GM19023 (cell line): ENCODE measurements at regions not wholly inside any gene's neighbourhood (a gene's known extent, or its start where the extent isn't known, plus 50 kb on each side); places are given as distances from the start of the nearest gene placed in this dataset.
A peak's percentile ranks its signal among the peaks of the same experiment; 100 is the strongest.

Experiments used
- ATAC-seq: cut with Tn5 transposase; IDR thresholded peaks from one replicate; pipeline ENCODE4 v1.9.1; 2021; ENCODE audit warnings: mild to moderate bottlenecking, moderate library complexity; ENCODE audit not compliant: unreplicated experiment

DNA sequence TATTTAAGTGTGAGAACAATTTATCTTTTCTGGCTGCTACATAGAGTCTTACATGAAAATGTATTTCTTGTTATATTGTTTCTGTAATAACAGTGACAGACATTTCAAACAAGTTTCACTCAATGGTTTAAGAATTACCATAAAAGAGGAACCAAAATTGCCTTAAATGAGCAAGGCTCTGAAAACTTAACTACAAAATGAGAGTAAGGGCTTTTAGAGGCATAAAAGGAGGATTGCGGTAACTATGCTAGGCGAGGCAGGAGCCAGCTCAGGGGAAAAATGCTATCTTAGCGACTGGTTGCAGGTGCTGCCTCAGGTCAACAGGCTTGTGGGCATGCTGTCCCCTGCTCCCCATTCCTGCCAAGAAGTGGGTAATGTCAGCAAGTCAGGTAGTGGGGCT lies 81.7 kb upstream of the MSI2 start:
- ATAC-seq = peak; percentile 77

DNA sequence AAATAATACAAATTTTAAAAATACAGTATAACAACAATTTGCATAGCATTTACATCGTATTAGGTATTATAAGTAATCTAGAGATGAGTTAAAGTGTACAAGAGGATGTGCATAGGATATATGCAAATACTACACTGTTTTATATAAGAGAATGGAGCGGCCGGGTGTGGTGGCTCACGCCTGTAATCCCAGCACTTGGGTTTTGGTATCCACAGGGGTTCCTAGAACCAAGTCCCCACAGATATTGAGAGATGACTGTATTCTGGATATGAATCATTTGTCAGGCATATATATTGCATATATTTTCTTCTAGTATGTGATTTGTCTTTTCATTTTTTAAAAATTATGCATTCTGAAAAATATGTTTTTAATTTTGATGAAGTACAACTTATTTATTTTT lies 77.5 kb upstream of the MSI2 start:
- ATAC-seq = no peak

DNA sequence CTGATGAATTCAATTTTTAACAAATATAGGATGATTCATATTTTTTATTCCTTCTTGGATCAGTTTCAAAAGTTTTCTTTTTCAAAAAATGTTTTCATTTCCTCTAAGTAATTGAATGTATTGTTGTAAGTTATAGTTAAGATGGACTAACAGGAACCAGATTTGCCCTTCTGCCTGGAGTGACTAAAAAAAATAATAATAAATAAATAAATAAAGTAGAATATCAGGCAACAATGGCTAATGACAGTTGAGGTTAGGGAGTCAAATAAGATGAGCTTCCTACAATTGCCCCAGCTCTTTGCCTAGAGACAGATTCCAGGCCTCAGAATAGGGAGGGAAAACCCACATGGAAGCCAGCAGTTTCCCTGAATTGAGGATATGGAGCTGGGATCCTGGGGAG lies 73.7 kb upstream of the MSI2 start:
- ATAC-seq = no peak

DNA sequence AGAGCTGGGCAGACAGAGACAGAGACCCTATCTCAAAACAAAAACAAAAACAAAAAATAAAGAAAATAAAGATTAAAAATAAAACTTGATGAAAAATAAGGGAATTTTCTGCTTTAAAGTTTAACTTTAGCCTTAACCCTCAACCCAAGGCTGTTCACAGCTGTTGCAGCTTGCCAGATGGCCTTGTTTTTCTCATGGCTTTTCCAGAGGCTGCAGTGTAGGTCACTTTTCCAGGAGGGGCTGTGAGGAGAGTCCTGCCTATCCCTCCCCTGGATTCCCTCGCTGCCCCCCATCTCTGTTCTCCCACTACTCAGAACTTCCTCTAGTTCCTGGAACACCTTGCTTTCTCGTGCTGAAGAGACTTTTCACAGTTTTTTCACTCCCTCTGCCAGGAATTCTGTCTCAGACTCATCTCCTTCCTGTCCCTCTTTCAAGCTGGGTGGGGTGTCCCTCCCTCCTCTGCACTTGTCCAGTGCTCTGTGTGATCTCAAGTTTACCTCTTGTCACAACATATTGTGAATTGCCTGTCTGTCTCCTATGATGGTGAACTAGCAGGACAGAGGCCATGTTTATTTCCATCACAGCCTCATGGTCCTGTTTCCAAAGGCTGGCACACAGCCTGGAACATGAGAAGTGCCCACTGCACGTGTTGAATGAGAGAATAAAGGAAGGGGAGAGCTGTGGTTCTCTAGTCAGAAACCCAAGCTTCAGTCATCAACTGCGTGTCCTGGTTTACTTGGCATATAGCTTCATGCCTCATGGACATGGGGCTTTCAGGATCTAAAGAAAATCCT lies 69.9 kb upstream of the MSI2 start:
- no peak for ATAC-seq

DNA sequence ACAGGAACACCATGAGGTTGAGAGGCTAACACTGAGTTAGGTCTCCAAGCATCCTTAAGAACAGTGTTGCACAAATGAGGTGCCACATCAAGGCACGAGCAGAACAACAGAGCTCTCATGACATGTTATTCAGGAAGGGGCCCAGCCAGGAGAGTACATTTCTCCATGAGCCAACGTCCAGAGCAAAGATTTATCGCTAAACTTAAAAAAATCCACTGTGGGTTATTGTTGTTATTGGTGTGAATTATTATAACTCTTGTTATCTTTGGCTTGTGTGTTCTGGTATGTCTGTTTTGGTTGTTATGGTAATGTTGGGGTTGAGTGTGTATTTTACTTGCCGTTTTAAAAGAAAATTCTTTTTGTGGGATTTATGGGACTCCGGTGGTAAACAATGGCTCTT lies 68.9 kb upstream of the MSI2 start:
- no peak for ATAC-seq

DNA sequence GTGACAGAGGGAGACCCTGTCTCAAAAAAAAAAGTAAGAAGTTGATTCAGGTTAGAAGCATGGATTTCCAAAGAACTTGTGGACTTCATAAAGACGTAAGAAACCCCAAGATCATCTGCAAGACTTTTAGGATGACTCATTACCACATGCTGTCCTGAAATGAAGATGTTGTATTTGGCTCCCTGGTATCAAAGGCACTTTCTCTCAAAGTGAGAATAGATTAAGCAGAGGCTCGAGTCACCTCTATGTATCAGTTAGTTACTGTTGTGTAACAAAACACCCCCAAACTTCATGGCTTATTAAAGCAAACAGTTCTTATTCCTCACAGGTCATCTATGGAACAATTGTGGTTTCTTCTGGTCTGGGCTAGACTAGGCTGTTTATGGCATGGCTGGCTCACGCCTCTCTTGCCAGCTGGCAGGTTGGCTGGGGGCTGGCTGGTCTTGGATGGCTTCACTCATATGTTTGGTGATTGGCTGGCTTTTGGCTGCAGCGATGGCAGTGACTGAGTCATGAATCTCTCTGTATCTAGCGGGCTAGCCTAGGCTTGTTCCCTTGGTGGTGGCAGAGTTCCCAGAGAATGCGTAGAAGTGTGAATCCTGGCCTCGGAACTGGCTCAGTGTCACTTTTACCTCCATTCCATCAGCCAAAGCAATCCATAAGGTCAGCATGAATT lies 60.4 kb upstream of the MSI2 start:
- no peak for ATAC-seq

DNA sequence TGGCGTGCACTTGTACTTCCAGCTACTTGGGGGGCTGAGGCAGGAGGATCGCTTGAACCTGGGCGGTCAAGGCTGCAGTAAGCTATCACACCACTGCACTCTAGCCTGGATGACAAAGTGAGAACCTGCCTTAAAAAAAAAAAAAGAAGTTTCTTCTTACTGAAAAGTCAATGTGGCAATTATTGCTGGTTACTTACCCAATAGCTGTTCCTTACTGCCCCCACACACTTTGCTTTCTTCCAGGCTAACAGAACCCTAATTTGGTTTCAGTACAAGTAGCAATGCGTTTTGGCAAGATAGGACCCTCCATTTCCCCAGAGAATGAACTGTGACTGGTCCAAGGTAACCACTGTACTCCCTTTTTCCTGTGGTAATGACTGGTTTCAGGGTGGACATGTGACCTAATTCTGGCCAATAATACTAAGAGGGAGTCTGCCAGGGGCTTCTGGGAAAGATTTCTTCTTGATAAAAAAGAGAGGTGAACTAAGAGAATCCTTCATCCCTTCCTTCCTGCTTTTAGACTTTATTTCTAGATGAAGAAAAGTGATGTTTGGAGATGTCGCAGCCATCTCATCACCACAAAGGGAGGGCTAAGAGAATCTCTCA lies 58.8 kb upstream of the MSI2 start:
- ATAC-seq = no peak

DNA sequence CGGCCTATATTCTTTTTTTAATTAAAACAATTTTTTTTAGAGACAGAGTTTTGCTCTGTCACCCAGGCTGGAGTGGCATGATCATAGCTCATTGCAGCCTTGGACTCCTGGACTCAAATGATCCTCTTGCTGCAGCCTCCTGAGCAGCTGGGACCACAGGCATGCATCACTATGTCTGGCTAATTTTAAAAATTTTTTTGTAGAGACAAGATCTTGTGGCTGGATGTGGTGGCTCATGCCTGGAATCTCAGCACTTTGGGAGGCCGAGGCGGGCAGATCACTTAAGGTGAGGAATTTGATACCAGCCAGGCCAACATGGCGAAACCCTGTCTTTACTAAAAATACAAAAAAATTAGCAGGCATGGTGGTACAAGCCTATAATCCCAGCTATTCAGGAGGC lies 54.8 kb upstream of the MSI2 start:
- no peak for ATAC-seq

DNA sequence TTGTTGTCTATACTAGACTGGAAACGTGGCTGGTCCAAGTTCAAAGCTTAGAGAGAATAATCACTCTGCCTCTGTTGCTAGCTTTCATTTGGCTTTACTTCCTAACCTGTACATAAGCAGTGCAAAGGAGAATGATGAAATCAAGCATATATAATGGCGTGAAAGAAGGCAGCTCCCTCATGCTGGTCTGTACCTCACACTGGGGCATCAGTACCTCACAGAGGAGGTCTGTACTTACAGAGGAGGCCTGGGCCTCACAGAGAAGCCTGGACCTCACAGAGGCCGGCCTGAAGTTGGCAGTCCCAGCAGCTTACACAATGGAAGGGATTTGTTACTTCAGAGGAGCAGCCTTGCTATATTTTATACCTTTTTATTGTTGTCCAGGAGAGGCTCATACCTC lies 53.3 kb upstream of the MSI2 start:
- ATAC-seq = no peak
